ENCODE measurements at regions not wholly inside any gene's neighbourhood (a gene's known extent, or its start where the extent isn't known, plus 50 kb on each side); places are given as distances from the start of the nearest gene placed in this dataset.
"Not testable (repeated sequence)": the region's sequence is repeated elsewhere in the genome, so short reads cannot be mapped to it uniquely, and the experiment has no call there.

DNA sequence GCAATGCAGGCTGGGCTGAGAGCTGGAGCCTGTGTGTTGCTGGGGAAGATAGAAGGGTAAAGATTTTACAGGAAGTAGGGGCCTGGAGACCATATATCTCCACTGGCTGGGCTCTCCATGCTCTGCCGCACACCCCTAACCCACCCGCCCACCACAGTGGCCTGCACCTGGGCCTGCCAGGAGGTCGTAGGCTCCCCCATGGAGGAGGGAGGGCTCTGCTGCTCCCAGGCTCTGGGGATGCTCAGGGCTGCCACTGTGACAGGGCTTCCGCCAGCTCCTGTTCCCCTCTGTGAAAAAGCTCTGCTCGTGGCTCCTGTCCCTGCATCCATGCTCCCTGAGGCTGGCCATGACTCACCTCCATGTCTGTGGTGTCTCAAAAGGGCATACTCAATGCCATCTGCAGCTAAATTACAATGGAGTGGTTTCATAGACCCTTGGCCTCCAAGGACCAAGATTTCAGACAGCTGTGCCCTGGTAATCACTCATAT is 106.0 kb downstream of the CXCL12 start:
- no peak for DNase-seq (ENCODE audit: low read depth in 2 of 2)

DNA sequence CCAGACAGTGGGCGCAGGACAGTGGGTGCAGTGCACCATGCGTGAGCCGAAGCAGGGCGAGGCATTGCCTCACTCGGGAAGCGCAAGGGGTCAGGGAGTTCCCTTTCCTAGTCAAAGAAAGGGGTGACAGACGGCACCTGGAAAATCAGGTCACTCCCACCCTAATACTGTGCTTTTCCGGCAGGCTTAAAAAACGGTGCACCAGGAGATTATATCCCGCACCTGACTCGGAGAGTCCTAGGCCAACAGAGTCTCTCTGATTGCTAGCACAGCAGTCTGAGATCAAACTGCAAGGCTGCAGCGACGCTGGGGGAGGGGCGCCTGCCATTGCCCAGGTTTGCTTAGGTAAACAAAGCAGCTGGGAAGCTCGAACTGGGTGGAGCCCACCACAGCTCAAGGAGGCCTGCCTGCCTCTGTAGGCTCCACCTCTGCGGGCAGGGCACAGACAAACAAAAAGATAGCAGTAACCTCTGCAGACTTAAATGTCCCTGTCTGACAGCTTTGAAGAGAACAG is 116.4 kb downstream of the CXCL12 start:
- not testable (repeated sequence) for DNase-seq (ENCODE audit: low read depth in 2 of 2)

DNA sequence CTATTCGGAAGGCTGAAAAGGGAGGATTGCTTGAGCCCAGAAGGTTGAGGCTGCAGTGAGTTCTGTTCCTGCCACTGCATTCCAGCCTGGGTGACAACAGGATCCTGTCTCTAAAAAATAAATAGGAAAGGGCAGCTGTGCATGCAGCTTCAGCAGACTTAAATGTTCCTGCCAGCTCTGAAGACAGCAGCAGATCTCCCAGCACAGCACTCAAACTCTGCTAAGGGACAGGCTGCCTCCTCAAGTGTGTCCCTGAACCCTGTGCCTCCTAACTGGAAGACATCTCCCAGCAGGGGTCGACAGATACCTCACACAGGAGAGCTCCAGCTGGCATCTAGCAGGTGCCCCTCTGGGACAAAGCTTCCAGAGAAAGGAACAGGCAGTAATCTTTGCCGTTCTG is 117.9 kb downstream of the CXCL12 start:
- no peak for DNase-seq (ENCODE audit: low read depth in 2 of 2)

DNA sequence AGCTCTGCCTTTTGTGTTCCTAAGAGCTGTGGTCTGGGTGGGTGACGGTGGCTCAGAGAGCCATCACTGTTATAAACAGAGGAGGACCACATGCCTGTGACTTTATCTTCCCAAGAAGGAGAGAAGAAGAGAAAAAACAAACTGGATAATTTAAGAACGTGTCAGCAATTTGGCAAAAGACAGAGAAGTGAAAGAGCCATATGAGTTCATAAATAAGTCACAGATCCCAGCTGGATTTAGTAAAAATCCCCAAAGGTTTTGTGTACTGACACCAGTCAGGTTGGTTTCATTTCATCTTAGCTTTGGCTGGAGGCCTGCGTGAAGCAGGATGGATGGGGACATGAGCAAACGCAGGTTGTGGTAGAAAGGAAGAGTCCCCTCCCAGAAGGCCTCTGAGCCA is 120.7 kb downstream of the CXCL12 start:
- no peak for DNase-seq (ENCODE audit: low read depth in 2 of 2)

DNA sequence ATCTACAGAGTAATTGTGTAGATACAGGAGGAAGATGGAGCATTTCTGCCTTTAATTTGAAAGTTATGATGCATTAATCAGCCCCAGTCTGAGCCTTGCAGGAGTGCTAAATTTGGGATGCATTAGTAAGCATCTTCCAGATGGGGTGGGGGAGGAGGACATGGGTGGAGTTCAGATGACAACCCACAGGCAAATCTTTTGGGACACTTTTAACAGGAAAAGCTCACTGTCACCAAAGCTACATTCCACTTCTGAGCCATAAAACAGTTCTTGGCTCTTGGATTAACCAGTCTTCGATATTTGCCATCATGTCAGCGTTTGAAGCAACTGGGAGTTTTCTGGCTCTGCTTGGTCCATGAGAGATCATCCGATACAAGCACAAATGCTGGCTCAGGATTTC is 121.1 kb downstream of the CXCL12 start:
- DNase-seq (ENCODE audit: low read depth in 2 of 2) = no peak

DNA sequence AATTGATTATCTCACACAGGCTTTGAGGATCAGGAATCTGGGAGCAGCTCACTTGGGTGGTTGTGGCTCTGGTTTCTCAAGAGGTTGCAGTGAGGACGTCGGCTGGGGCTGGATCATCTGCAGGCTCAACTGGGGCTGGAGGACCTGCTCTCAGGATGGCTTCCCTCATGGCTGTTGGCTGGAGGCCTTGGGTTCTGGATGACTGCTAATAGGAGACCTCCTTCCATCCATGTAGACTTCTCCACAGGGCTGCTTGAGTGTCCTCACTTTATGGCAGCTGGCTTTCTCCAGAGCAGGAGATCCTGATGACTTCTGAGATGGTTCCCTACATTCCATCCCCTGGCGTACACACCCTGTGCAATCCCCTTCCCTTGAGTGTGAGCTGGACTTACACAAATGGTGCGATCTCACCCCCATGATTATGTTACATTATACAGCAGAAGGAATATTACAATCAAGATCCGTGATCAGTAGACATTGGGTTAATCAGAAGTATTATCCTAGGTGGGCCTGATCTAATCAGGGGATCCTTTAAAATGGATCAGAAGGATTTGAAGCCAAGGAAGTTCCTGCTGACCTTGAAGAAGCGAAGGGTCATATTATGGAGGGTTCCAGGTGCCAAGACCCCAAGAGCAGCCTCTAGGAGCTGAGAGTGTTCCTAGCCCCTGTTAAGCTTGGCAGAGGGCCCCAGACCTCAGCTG is 122.2 kb downstream of the CXCL12 start:
- no peak for DNase-seq (ENCODE audit: low read depth in 2 of 2)

DNA sequence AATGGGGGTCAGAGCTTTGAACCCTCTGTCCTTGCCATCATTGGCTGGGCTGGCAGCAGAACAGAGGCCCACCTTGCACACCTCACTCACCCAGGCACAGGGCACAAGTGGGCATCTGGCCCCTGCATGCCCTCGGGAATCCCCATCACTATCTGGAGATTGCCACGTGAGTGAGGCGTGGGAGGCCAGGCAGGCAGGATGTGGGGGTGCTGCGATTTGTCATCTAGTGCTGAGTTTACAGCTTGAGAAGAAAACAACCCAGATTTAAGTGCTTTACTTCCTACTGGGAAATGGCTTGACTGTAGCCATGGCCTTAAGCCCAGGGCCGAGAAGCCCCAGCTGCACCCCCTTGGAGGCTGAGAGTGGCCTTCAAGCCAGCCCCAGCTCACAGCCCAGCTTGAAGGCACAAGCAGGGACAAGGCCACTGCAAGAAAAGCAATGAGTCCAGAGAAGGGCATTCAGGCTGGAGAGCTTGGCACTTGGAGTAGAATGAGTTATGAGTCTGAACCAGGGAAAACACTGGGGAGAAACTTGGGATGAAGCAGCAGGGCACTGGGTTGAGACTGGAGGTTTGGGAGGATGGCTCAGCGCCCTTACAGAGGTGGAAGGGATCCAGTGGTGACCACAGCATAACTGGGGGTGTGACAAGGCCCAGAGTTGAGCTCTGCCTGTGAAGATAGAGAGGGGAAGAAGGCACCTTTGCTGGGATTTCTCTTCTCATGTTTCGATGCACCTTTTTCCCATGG is 123.0 kb downstream of the CXCL12 start:
- no peak for DNase-seq (ENCODE audit: low read depth in 2 of 2)

DNA sequence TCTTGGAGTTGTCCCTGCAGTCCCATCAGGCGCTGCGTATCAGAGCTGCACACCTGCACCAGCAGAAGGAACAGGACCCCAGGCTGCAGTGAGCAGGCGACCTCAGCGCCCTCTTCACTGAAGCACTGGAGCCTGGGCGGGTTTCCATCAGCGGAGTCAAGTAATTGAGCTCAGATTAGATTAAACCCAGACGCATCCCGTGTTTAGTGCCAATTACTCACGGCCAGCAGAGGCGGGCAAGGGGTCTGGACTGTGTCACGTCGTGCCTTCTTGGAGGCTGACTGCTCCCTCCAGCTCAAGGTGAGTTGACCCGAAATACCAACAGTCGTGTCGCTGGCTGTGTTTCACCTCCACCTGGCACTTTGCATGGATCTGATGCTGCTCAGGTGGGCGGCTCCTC is 123.6 kb downstream of the CXCL12 start:
- no peak for DNase-seq (ENCODE audit: low read depth in 2 of 2)

DNA sequence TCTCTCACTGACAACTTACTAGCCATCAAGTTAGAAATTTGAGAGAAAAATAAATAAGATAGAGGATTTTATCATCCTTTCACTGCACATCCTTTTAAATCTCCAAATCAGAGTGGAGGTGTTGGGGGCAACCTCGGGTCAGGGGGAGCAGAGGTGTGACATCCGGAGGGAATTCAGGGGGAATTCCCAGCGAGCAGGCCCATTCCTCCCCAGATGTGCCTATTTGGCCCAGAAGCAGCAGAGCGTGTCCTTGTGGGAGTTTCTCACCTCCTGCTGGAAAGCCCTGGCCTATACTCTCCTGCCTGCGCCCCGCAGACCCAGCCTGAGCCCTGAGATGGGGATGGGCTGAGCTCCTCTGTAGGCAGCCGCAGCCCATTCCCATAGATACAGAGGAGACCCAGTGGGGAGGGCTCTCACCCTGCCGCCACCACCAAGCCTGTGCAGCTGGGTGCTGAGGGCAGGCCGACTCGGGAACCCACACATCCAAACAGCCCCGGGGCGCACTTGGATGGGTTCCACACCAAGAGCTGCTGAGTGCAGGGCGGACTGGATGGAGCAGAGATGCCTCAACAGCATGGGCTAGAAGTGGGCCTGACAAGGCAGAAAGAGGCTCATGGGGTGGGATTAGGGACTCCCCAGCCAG is 124.5 kb downstream of the CXCL12 start:
- no peak for DNase-seq (ENCODE audit: low read depth in 2 of 2)

DNA sequence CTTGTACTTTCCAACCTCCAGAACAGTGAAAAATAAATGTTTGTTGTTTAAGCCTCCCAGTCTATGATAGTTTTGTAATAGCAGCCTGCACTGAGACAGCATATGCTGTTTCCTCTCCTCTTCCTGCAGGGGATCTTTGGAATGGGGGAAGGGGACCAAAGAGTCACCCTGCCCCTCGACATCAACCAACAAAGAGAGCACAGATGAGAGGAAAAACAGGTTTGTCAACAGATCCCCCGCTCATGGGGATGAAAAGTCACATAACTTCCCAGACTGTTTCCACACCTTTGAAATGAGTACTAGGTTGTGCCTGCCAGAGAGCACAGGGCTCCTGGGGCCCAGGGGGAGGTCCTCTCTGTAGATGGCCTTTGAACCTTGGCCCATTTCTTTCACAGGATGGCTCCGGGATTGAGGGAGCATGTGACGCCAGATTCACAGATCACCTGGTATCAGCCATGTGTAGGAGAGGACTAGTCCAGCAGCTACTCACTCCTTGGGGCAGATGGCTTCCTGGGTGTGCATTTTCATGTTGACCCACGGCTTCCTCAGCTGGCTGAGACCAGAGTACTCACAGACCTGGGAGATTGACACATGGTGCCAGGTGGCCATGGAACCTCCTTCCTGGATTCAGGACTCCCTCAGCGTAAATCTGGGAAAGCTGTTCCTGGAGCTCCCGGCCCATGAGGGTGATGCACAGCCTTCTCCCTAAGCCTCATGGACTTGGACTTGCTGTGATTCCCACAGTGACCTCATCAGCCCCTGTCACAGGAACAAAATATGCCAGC is 125.6 kb downstream of the CXCL12 start:
- DNase-seq (ENCODE audit: low read depth in 2 of 2) = no peak

DNA sequence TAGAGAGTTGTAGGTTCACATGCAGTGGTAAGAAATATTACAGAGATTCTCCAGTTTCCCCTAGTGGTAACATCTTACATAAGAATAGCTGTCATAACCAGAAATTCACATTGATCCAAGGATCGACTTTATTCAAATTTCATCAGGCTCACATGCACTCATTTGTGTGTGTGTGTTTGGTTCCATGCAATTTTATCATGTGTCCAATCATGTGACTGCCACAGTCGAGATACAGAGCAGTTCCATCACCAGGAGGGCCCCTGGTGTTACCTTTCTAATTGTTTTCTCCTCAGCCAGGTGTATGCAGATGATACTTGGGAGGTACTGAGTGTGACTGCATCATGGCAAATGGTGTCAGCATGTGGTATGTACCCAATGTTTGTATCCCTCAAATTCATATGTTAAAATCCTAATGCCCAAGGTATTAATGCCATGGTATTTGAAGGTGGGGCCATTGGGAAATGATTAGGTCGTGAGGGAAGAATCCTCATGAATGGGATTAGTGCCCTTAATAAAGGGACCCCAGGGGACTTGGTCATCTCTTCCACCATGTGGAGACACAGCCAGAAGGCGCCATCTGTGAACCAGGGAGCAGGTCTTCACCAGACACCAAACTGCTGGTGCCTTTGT is 126.3 kb downstream of the CXCL12 start:
- no peak for DNase-seq (ENCODE audit: low read depth in 2 of 2)

DNA sequence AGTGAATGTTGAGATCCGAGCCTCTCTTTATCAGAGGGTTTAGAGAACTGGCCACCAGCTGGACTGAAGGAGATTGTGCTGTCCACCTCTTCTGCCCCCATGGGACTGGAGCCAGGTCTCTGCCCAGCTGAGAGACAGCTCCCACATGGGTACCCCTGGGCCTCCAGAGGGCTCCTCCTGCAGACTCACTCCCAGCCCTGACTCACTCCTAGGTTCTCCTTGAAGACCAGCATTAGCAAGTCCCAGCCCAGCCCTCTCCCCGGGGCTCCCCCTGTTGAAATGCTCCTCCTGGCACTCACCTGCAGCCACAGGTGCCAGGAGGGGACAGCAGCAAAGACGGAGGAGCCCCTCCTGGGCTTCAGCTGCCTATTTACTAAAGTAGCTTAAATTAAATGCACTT is 126.9 kb downstream of the CXCL12 start:
- DNase-seq (ENCODE audit: low read depth in 2 of 2) = no peak

DNA sequence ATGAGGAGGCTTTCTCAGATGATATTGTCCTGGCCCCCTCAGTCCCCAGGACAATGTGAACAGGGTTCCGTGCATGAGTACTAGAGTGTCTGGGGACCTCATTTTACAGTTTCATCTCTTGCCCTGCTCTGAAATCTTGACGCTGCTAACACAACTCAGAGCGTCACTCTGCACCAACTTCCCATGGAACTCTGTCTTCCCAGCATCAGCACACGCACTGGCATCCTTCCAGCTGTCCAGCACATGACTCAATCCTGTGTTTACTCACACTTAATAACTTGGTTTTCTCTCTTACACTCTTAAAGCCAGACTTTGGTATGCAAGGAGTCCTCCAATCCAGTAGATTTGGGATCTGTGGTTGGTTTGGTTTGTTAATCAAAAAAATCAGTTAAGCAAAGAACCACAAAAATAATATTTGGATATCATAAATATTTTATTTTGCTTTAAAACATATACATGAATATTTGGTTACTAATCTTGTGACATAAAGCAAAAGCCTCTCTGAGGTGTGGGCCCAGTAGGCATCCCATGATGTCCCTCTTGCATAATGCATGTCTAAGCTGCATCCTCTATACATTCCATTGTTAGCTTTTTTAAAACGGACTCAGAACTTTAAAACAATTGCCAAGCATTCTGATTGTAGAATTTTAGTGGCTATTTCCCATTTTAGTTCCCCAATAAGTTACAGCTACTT is 131.0 kb downstream of the CXCL12 start:
- no peak for DNase-seq (ENCODE audit: low read depth in 2 of 2)

DNA sequence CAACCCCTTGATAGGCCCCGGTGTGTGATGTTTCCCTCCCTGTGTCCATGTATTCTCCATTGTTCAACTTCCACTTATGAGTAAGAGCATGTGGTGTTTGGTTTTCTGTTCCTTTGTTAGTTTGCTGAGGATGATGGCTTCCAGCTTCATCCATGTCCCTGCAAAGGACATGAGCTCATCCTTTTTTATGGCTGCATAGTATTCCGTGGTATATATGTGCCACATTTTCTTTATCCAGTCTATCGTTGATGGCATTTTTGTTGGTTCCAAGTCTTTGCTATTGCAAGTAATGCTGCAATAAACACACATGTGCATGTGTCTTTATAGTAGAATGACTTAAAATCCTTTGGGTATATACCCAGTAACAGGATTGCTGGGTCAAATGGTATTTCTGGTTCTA is 132.3 kb downstream of the CXCL12 start:
- DNase-seq (ENCODE audit: low read depth in 2 of 2) = not testable (repeated sequence)

DNA sequence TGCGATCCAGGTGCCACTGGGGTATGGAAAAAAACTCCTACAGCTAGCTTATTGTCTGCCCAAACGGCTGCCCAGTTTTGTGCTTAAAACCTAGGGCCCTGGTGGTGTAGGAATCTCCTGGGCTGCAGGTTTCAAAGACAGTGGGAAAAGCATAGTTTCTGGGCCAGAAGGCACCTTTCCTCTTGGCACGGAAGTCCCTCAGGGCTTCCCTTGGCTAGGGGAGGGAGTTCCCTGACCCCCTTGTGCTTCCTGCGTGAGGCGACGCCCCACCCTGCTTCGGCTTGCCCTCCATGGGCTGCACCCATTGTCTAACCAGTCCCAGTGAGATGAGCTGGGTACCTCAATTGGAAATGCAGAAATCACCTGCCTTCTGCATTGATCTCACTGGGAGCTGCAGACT is 135.0 kb downstream of the CXCL12 start:
- DNase-seq (ENCODE audit: low read depth in 2 of 2) = not testable (repeated sequence)

DNA sequence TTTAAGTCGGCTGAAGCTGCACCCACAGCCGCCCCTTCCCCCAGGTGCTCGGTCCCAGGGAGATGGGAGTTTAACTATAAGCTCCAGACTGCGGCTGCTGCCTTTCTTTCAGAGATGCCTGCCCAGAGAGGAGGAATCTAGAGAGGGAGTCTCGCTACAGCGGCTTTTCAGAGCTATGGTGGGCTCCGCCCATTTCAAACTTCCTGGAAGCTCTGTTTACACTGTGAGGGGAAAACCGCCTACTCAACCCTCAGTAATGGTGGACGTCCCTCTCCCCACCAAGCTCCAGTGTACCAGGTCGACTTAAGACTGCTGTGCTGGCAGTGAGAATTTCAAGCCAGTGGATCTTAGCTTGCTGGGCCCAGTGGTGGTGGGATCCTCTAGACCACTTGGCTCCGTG is 135.4 kb downstream of the CXCL12 start:
- DNase-seq (ENCODE audit: low read depth in 2 of 2) = no peak

DNA sequence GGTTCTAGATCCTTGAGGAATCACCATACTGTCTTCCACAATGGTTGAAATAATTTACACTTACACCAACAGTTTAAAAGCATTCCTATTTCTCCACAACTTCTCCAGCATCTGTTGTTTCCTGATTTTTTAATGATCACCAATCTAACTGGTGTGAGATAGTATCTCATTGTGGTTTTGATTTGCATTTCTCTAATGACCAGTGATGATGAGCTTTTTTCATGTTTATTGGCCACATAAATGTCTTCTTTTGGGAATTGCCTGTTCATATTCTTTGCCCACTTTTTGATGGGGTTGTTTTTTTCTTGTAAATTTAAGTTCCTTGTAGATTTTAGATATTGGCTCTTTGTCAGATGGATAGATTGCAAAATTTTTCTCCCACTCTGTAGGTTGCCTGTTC is 138.2 kb downstream of the CXCL12 start:
- not testable (repeated sequence) for DNase-seq (ENCODE audit: low read depth in 2 of 2)

DNA sequence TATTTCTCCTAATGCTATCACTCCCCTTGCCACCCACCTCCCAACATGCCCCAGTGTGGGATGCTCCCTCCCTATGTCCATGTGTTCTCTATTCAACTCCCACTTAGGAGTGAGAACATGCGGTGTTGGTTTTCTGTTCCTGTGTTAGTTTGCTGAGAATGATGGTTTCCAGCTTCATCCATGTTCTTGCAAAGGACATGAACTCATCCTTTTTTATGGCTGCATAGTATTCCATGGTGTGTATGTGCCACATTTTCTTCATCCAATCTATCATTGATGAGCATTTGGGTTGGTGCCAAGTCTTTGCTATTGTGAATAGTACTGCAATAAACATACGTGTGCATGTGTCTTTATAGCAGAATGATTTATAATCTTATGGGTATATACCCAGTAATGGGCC is 138.6 kb downstream of the CXCL12 start:
- DNase-seq (ENCODE audit: low read depth in 2 of 2) = not testable (repeated sequence)

DNA sequence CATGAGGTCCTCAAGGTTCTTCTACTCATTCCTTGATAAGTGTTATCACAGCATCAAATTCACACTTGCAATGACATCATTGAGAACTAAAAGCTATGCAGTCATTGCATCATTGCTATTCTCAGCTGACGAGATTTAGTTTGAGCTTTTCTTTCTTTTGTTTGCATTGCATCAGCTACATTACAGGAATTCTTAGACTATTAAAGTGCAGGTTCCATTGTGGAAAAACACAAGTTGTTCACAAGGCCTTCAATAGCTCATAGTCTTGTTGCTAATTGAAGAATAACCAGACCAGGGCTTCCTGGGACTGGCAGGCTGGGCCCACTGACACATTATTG is 139.3 kb downstream of the CXCL12 start:
- DNase-seq (ENCODE audit: low read depth in 2 of 2) = no peak

DNA sequence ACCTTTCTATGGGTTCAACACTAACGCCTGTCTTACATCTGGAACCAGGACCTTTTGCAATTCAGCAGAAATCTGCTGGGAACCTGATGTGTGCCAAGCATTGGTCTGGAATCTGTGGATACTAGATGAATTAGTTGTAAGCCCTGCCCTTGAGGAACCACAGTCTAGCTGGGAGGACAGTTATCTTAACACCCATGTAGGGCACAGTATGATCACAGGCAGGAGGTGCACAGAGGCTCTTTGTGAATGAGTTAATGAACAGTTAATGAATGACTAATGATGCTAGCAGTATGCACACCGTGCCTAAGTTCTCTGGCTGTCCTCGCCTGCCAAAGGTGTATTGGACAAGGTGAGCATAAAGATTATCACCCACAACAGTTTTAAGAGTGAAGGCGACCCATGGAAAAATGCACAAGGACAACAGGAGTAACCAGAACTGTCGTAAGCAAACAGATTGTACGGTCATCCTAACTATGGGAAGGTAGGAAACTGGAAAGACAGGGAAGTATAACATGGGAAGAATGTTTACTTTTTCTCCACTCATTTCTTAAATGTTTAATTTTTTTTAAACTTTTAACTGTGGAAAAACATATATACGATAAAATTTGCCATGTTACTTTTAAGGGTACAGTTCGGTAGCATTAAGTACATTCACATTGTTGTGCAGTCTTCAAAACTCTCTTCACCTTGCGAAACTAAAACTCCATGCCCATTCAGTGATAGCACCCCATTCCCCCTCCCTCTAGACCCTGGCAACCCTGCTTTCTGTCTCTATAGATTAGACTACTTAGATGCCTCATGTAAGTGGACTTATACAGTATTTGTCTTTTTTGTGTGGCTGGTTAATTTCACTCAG is 139.9 kb downstream of the CXCL12 start:
- no peak for DNase-seq (ENCODE audit: low read depth in 2 of 2)
